Lung (tissue), 11 donors: ENCODE measurements at regions not wholly inside any gene's neighbourhood (a gene's known extent, or its start where the extent isn't known, plus 50 kb on each side); places are given as distances from the start of the nearest gene placed in this dataset.

Source experiments
- ATAC-seq: fragments of 200-7000 bp; cut with Tn5 transposase; one replicate; pipeline ENCODE4 v1.9.1; 2020; ENCODE audit warnings: moderate number of reproducible peaks; ENCODE audit not compliant: insufficient read depth, low FRiP score
- DNase-seq, 3 donors: peaks; one replicate each; pipeline ENCODE4 v3.0.0-alpha.2; 2013 to 2017
- H3K27ac ChIP-seq, 2 donors: one replicate each; pipeline ENCODE4 v1.5.1; 2013; ENCODE audit warnings: mild to moderate bottlenecking in 2 of 2, moderate library complexity in 2 of 2, control low read depth in 1 of 2, inconsistent platforms in 1 of 2, low read depth in 1 of 2, low read length in 1 of 2
- H3K27me3 ChIP-seq, 3 donors: one replicate each; pipeline ENCODE4 v1.5.1; 2013; ENCODE audit warnings: low read length in 2 of 3; ENCODE audit not compliant: control insufficient read depth in 3 of 3, insufficient read depth in 3 of 3
- H3K36me3 ChIP-seq, 4 donors: one replicate each; pipeline ENCODE4 v1.5.1; 2013; ENCODE audit warnings: low read length in 4 of 4, mild to moderate bottlenecking in 1 of 4, moderate library complexity in 1 of 4; ENCODE audit not compliant: control insufficient read depth in 4 of 4, insufficient read depth in 4 of 4
- H3K4me1 ChIP-seq, 5 donors: one replicate each; pipeline ENCODE4 v1.5.1; 2013; ENCODE audit warnings: low read length in 5 of 5, mild to moderate bottlenecking in 2 of 5, moderate library complexity in 1 of 5; ENCODE audit not compliant: control insufficient read depth in 5 of 5, insufficient read depth in 5 of 5
- H3K4me3 ChIP-seq: one replicate; pipeline ENCODE4 v1.5.1; 2013; ENCODE audit warnings: mild to moderate bottlenecking, control low read depth, moderate library complexity
- H3K9ac ChIP-seq, 2 donors: one replicate each; pipeline ENCODE4 v1.5.1; 2013; ENCODE audit warnings: low read length in 2 of 2, control low read depth in 1 of 2; ENCODE audit not compliant: insufficient read depth in 1 of 2
- H3K9me3 ChIP-seq, 4 donors: one replicate each; pipeline ENCODE4 v1.5.1; 2013; ENCODE audit warnings: low read length in 3 of 4, mild to moderate bottlenecking in 1 of 4, moderate library complexity in 1 of 4; ENCODE audit not compliant: control insufficient read depth in 4 of 4, insufficient read depth in 3 of 4
- CTCF ChIP-seq: IDR thresholded peaks from 2 replicates; pipeline ENCODE4 v1.5.1; 2012; ENCODE audit warnings: mild to moderate bottlenecking; ENCODE audit errors: control extremely low read depth, extremely low read depth
- WGBS, 2 donors: extraction: QIAGEN DNeasy Blood & Tissue Kit; methylation state at CpG; one replicate each; pipeline ENCODE4 v1.1.7; 2013; 5-methylcytosine and 5-hydroxymethylcytosine counted together
- donor health status: control.
- donor health status: control.
- donor health status: Bipolar disorder and iron deficiency.
- donor health status: healthy.
- donor health status: DM: yes; HTN: yes; CAD: no.

- Histone ChIP-seq H3K36me3 (no peaks in the 10 kb centered on the region), H3K9ac (no peak overlapping the region), H3K27me3 (no peaks in the 10 kb centered on the region), H3K9me3 (no peaks in the 10 kb centered on the region), H3K27ac (no peak overlapping the region), H3K4me1 (no peaks in the 10 kb centered on the region), H3K4me3 (no peak overlapping the region)
- DNase-seq (peak in 1 of 3 donors; percentile 43), ATAC-seq (no peak)
- no peak for TF ChIP-seq CTCF
- WGBS, 2 donors = 79 to 80% methylated on average over 6 of the region's 6 CpGs
Observed at GRCh38 chr12:41910578-41911320, 233.9 kb downstream of the GXYLT1 start.

GRCh38 chr12:41908206-41908605 lies 236.5 kb downstream of the GXYLT1 start:
- no peak for ATAC-seq
- Histone ChIP-seq H3K9ac (no peak overlapping the region), H3K9me3 (no peaks in the 10 kb centered on the region), H3K27me3 (no peaks in the 10 kb centered on the region), H3K27ac (no peak overlapping the region), H3K4me1 (peaks cover 0 to 3% (median 0%) of the 10 kb centered on the region in 5 donors), H3K36me3 (no peaks in the 10 kb centered on the region), H3K4me3 (no peak overlapping the region)
- DNase-seq = no peak
- TF ChIP-seq CTCF = no peak
- WGBS, 2 donors = 60 to 74% methylated on average over 4 of the region's 4 CpGs

GRCh38 chr12:41907550-41907949 lies 237.1 kb downstream of the GXYLT1 start:
- Histone ChIP-seq H3K4me3 (no peak overlapping the region), H3K27ac (no peak overlapping the region), H3K9ac (no peak overlapping the region), H3K4me1 (peaks cover 0 to 3% (median 0%) of the 10 kb centered on the region in 5 donors), H3K36me3 (no peaks in the 10 kb centered on the region), H3K27me3 (no peaks in the 10 kb centered on the region), H3K9me3 (no peaks in the 10 kb centered on the region)
- TF ChIP-seq CTCF = no peak
- DNase-seq (no peak), ATAC-seq (no peak)

GRCh38 chr12:41907021-41907420 lies 237.7 kb downstream of the GXYLT1 start:
- no peak for TF ChIP-seq CTCF
- Histone ChIP-seq H3K27ac (no peak overlapping the region), H3K9ac (no peak overlapping the region), H3K4me3 (no peak overlapping the region), H3K9me3 (no peaks in the 10 kb centered on the region), H3K4me1 (peaks cover 0 to 3% (median 0%) of the 10 kb centered on the region in 5 donors), H3K27me3 (no peaks in the 10 kb centered on the region), H3K36me3 (no peaks in the 10 kb centered on the region)
- no peak for DNase-seq
- 39 to 59% methylated on average over 10 of the region's 10 CpGs for WGBS, 2 donors
- ATAC-seq = no peak
